SH-SY5Y (cell line): ENCODE measurements at regions not wholly inside any gene's neighbourhood (a gene's known extent, or its start where the extent isn't known, plus 50 kb on each side); places are given as distances from the start of the nearest gene placed in this dataset.

ENCODE experiments used
- GATA2 ChIP-seq: IDR thresholded peaks from 2 replicates; pipeline ENCODE4 v1.6.1; 2011; ENCODE audit warnings: mild to moderate bottlenecking, low read depth, low read length
- GATA3 ChIP-seq: IDR thresholded peaks from 2 replicates; pipeline ENCODE4 v1.6.1; 2011; ENCODE audit warnings: low read depth, mild to moderate bottlenecking, low read length, moderate library complexity

DNA sequence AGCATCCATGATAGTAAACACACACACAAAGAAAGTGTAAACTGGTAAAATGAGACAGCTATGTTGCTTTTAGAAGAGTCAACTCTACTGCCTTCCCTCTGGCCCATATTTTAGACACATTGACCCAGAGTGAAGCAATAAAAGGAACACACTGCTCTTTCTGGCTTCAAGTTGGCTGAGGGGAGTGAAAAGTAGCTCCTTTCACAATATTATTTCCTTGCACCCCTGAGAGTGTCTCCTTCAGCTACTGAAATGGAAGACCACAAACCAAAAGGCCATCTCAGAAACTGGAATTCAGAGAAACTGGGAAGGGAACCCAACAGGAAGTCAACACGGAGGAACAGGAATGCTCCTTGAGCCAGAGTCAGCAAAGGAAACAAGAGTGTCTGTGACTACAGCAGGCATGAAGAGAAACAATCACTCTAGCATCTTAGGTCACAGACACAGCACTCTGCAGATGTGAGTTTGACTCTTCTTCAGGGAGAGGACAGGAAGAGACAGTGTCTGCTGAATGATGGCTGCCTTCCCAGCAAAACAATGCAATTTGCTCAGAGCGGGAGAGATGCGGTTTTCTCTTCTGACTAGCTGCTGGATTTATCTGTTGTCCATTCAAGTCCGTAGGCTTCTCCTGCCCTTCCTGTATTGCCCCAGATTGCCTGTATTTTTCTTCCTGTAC is 106.7 kb downstream of the SPATA18 start:
- TF ChIP-seq GATA3: no peak
- no peak for TF ChIP-seq GATA2
